ENCODE measurements at regions not wholly inside any gene's neighbourhood (a gene's known extent, or its start where the extent isn't known, plus 50 kb on each side); places are given as distances from the start of the nearest gene placed in this dataset.
A peak's percentile ranks its signal among the peaks of the same experiment; 100 is the strongest.

- DNase-seq (ENCODE audit: insufficient read length, low spot score) (no peak), FAIRE-seq (no peak)
- TF ChIP-seq, protein P1, sequence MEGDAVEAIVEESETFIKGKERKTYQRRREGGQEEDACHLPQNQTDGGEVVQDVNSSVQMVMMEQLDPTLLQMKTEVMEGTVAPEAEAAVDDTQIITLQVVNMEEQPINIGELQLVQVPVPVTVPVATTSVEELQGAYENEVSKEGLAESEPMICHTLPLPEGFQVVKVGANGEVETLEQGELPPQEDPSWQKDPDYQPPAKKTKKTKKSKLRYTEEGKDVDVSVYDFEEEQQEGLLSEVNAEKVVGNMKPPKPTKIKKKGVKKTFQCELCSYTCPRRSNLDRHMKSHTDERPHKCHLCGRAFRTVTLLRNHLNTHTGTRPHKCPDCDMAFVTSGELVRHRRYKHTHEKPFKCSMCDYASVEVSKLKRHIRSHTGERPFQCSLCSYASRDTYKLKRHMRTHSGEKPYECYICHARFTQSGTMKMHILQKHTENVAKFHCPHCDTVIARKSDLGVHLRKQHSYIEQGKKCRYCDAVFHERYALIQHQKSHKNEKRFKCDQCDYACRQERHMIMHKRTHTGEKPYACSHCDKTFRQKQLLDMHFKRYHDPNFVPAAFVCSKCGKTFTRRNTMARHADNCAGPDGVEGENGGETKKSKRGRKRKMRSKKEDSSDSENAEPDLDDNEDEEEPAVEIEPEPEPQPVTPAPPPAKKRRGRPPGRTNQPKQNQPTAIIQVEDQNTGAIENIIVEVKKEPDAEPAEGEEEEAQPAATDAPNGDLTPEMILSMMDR (IDR thresholded peaks at IDR 0.05; ENCODE audit: insufficient read depth, missing control alignments), result peak; percentile 38
Observed at GRCh38 chr2:14831458-14831857, 198.9 kb downstream of the LRATD1 start.

DNA sequence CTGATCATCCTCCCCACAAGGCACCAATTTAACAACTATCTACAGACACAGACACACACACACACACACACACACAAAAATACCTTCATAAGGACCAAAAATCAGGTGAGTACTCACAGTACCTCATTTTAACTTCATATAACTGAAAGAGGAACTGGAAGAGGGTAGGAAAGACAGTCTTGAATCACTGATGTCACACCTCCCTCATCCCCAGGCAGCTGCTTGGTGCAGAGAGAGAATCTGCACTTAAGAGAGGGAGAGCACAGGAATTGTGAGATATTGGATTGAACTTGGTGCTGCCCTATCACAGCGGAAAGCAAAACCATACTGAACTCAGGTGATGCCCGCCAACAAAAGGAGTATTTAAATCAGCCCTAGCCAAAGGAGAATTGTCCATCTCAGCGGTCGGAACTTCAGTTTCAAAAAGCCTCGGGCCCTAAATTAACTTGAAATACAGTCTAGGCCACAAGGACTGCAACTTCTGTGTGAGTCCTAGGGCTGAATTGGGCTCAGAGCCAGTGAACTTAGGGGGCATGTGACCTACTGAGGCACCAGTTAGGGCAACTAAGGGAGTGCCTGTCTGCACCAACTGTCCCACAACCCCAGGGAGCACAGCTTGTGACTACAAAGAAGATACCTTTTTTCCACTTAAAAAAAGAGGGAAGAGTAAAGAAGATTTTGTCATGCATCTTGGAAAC lies 211.1 kb downstream of the LRATD1 start:
- FAIRE-seq (no peak), DNase-seq (ENCODE audit: insufficient read length, low spot score) (no peak)
- TF ChIP-seq, protein P1 (IDR thresholded peaks at IDR 0.05; ENCODE audit: insufficient read depth, missing control alignments), result no peak

GRCh38 chr2:14855751-14856150 lies 223.2 kb downstream of the LRATD1 start:
- FAIRE-seq (no peak), DNase-seq (ENCODE audit: insufficient read length, low spot score) (no peak)
- TF ChIP-seq, protein P1 (IDR thresholded peaks at IDR 0.05; ENCODE audit: insufficient read depth, missing control alignments), result no peak

DNA sequence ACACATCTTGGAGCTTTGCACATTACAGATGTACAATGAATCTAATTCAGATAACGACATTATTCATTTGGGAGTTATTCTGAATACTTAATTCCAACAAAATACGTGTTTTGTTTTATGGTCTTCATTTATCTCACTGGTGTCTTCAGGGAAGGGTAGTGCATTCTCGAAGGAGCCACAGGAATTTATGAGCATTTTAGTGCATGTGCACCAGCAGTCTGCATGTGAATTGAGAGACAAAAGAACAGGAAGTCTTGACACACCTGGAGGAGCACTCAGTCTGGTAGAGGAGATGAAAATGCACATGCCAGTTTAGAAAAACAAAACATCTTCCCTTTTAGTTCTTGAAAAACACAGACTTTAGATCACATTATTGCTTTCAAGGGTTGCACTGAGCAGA lies 228.7 kb downstream of the LRATD1 start:
- TF ChIP-seq, protein P1 (IDR thresholded peaks at IDR 0.05; ENCODE audit: insufficient read depth, missing control alignments), result no peak
- DNase-seq (ENCODE audit: insufficient read length, low spot score) (no peak), FAIRE-seq (no peak)

DNA sequence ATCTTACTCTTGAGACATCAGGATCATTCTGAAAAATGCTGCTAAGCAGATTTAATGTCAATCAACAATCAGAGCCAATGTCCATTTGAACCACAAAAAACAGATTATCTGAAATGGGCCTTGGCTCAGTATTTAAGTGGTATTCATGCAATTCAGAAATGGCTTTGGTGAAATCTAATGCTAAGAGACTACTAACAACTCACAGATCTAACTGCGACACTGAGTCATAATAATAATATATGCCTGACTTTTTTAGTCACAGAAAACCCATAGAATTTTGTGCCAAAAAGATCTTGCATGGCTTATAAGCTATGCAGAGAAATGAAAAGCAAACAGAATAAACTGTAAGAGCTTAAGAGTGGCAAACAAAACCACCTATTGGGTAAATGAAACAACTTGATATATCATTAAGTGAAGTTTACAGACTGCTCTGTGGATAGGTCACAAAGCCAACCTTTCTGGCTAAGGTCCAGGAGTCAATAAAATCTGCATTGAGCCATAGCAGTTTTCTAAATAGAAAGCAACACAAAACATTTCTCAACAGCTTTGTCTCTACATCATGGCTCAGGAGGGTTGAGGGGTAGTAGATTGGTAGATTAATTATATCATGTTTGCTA lies 234.3 kb downstream of the LRATD1 start:
- DNase-seq (ENCODE audit: insufficient read length, low spot score) (no peak), FAIRE-seq (no peak)
- TF ChIP-seq, protein P1 (IDR thresholded peaks at IDR 0.05; ENCODE audit: insufficient read depth, missing control alignments), result no peak

GRCh38 chr2:14867853-14868252 lies 235.3 kb downstream of the LRATD1 start:
- no peak for FAIRE-seq
- TF ChIP-seq, protein P1 (IDR thresholded peaks at IDR 0.05; ENCODE audit: insufficient read depth, missing control alignments), result no peak
- DNase-seq (ENCODE audit: insufficient read length, low spot score), result no peak

DNA sequence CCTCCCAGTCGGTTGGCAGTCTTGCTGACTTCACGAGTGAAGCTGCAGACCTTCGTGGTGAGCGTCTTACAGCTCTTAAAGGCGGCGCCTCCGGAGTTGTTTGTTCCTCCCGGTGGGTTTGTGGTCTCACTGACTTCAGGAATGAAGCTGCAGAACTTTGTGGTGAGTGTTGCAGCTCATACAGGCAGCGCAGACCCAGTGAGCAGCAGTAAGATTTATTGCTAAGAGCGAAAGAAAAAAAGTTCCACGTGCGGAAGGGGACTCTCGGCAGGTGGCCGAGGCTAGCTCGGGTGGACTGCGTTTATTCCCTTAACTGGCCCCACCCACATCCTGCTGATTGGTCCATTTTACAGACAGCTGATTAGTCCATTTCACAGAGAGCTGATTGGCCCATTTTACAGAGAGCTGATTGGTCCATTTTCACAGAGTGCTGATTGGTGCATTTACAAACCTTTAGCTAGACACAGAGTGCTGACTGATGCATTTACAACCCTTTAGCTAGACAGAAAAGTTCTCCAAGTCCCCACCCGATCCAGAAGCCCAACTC lies 240.3 kb downstream of the LRATD1 start:
- FAIRE-seq, result no peak
- TF ChIP-seq, protein P1 (IDR thresholded peaks at IDR 0.05; ENCODE audit: insufficient read depth, missing control alignments), result no peak
- DNase-seq (ENCODE audit: insufficient read length, low spot score), result no peak

Measured in D721Med (cell line).